Activated B cell treated with CpG ODN at 0.5 μM for 24 hours (primary cell): ENCODE measurements at regions not wholly inside any gene's neighbourhood (a gene's known extent, or its start where the extent isn't known, plus 50 kb on each side); places are given as distances from the start of the nearest gene placed in this dataset.
"Not testable (repeated sequence)": the region's sequence is repeated elsewhere in the genome, so short reads cannot be mapped to it uniquely, and the experiment has no call there.

Source experiments
- ATAC-seq: fragments of 200-7000 bp; cut with Tn5 transposase; one replicate; pipeline ENCODE4 v1.10.0; 2021; ENCODE audit warnings: low read depth, mild to moderate bottlenecking, moderate library complexity
- CTCF ChIA-PET: fragments of 350-600 bp; sonication (Branson Sonifier 250); formaldehyde crosslinking; loops from one replicate; lab custom pipeline; 2021; ENCODE audit warnings: antibody characterized with exemption; lab: Charles Lee
- POLR2A ChIA-PET: fragments of 350-600 bp; sonication (Branson Sonifier 250); formaldehyde crosslinking; loops from one replicate; lab custom pipeline; 2021; ENCODE audit warnings: antibody characterized with exemption; lab: Charles Lee
- DNase-seq: peaks from one replicate; pipeline ENCODE4 v3.0.0; 2022
- H3K27ac Mint-ChIP-seq: one replicate; pipeline ENCODE4 v1.8.0; 2020; ENCODE audit warnings: mixed read lengths
- H3K27me3 Mint-ChIP-seq: one replicate; pipeline ENCODE4 v1.8.0; 2021; ENCODE audit warnings: mixed read lengths
- H3K36me3 Mint-ChIP-seq: one replicate; pipeline ENCODE4 v1.8.0; 2021; ENCODE audit warnings: low read depth, mixed read lengths
- H3K4me1 Mint-ChIP-seq: one replicate; pipeline ENCODE4 v1.8.0; 2021; ENCODE audit warnings: mixed read lengths
- H3K4me3 Mint-ChIP-seq: one replicate; pipeline ENCODE4 v1.8.0; 2020; ENCODE audit warnings: mild to moderate bottlenecking, mixed read lengths
- H3K9me3 Mint-ChIP-seq: one replicate; pipeline ENCODE4 v1.8.0; 2020; ENCODE audit warnings: mixed read lengths
- intact Hi-C: fragments of 100-400 bp; cut with micrococcal nuclease; formaldehyde crosslinking; loops from one replicate; pipeline ENCODE4 v1.15.1; 2024
- TF ChIP-seq, protein P1 (sequence below): fragments of 200-600 bp; IDR thresholded peaks from one replicate; pipeline ENCODE4 v1.8.0; 2022; ENCODE audit warnings: antibody characterized with exemption, mild to moderate bottlenecking

DNA sequence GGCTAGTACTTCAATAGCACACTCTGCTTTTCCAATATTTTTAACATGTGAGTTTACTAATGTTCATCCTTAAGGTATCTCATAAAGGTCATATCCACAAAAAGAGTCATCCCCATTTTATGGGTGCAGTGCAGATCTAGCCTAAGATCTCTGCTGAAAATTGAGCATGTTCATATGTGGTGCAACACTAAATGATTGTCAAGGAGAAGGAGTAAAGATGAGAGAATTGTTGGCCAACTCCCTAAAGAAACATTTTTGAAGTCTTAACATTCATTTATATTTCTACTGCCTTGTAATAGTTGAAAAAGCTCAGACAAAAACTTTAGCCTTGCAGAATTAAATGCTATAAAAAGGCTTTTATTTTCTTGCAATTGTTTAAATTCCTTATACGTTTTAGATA lies 1159.6 kb downstream of the TBL1XR1 start:
- DNase-seq, result no peak
- H3K4me1 Mint-ChIP-seq, result no peaks in the 10 kb centered on the region
- TF ChIP-seq, protein P1, sequence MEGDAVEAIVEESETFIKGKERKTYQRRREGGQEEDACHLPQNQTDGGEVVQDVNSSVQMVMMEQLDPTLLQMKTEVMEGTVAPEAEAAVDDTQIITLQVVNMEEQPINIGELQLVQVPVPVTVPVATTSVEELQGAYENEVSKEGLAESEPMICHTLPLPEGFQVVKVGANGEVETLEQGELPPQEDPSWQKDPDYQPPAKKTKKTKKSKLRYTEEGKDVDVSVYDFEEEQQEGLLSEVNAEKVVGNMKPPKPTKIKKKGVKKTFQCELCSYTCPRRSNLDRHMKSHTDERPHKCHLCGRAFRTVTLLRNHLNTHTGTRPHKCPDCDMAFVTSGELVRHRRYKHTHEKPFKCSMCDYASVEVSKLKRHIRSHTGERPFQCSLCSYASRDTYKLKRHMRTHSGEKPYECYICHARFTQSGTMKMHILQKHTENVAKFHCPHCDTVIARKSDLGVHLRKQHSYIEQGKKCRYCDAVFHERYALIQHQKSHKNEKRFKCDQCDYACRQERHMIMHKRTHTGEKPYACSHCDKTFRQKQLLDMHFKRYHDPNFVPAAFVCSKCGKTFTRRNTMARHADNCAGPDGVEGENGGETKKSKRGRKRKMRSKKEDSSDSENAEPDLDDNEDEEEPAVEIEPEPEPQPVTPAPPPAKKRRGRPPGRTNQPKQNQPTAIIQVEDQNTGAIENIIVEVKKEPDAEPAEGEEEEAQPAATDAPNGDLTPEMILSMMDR, result no peak
- no peak for ATAC-seq
- intact Hi-C loops, result no loop called here
- peaks cover 15% of the 10 kb centered on the region for H3K9me3 Mint-ChIP-seq
- no peaks in the 10 kb centered on the region for H3K27me3 Mint-ChIP-seq
- ChIA-PET POLR2A (no interaction called here), CTCF (no interaction called here)
- no peak overlapping the region for H3K27ac Mint-ChIP-seq
- no peaks in the 10 kb centered on the region for H3K36me3 Mint-ChIP-seq
- no peak overlapping the region for H3K4me3 Mint-ChIP-seq

DNA sequence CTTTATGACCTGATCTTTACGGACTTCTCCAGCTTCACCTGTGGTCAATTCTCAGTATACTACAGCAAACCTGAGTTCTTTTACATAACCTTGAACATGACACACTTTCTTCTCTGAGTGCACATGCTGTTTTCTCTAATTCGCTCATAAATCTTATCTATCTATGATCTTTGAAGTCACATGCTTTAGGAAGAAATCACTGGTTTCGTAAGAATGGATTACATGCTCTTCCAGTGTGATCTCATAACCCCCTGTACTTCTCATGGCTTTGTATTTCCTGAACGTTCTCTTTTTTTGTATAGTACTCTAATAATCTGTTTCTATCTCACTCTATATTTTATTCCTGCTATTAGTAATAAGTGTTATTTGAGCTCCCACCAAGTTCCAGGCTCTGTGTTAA lies 1165.2 kb downstream of the TBL1XR1 start:
- no peaks in the 10 kb centered on the region for H3K36me3 Mint-ChIP-seq
- peaks cover 11% of the 10 kb centered on the region for H3K9me3 Mint-ChIP-seq
- no peak overlapping the region for H3K4me3 Mint-ChIP-seq
- H3K27me3 Mint-ChIP-seq, result no peaks in the 10 kb centered on the region
- intact Hi-C loops, result no loop called here
- H3K27ac Mint-ChIP-seq, result no peak overlapping the region
- TF ChIP-seq, protein P1, result no peak
- ChIA-PET CTCF (no interaction called here), POLR2A (no interaction called here)
- no peak for DNase-seq
- ATAC-seq, result no peak
- no peaks in the 10 kb centered on the region for H3K4me1 Mint-ChIP-seq

DNA sequence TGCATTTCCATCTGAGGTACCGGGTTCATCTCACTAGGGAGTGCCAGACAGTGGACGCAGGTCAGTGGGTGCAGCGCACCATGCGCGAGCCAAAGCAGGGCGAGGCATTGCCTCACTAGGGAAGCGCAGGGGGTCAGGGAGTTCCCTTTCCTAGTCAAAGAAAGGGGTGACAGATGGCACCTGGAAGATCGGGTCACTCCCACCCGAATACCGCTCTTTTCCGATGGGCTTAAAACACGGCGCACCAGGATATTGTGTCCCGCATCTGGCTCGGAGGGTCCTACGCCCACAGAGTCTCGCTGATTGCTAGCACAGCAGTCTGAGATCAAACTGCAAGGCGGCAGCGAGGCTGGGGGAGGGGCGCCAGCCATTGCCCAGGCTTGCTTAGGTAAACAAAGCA lies 1157.1 kb downstream of the NAALADL2 start:
- H3K4me3 Mint-ChIP-seq, ATAC-seq, H3K27ac Mint-ChIP-seq, intact Hi-C loops, CTCF ChIA-PET, DNase-seq, H3K4me1 Mint-ChIP-seq, H3K36me3 Mint-ChIP-seq, H3K27me3 Mint-ChIP-seq, H3K9me3 Mint-ChIP-seq, POLR2A ChIA-PET: not testable (repeated sequence)

DNA sequence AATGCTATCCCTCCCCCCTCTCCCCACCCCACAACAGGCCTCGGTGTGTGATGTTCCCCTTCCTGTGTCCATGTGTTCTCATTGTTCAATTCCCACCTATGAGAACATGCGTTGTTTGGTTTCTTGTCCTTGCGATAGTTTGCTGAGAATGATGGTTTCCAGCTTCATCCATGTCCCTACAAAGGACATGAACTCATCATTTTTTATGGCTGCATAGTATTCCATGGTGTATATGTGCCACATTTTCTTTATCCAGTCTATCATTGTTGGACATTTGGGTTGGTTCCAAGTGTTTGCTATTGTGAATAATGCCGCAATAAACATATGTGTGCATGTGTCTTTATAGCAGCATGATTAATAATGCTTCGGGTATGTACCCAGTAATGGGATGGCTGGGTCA lies 1156.1 kb downstream of the NAALADL2 start:
- H3K27me3 Mint-ChIP-seq, DNase-seq, POLR2A ChIA-PET, intact Hi-C loops, H3K4me3 Mint-ChIP-seq, H3K27ac Mint-ChIP-seq, H3K36me3 Mint-ChIP-seq, H3K9me3 Mint-ChIP-seq, ATAC-seq, H3K4me1 Mint-ChIP-seq, CTCF ChIA-PET: not testable (repeated sequence)

DNA sequence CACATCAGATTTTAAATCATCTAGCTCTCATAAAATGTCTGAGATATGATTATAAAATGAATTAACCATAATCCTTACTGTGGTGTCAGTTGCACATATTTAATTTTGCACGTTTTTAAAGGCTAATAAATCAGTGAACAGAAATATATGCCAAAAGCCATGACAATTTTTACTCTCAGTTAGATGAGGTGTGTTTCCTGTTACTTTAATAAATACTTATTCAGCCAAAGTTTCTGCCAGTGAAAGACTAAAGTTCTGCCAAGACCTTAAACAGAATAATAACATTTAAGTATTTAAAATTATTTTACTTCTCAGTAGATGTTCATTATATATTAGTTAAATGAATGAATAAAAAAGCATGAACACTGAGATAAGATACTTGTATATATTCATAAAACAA lies 1150.1 kb downstream of the NAALADL2 start:
- H3K27ac Mint-ChIP-seq, result no peak overlapping the region
- no peak for ATAC-seq
- H3K4me1 Mint-ChIP-seq, result no peaks in the 10 kb centered on the region
- no peak for DNase-seq
- H3K36me3 Mint-ChIP-seq, result no peaks in the 10 kb centered on the region
- POLR2A ChIA-PET, result no interaction called here
- H3K4me3 Mint-ChIP-seq, result no peak overlapping the region
- CTCF ChIA-PET, result no interaction called here
- H3K27me3 Mint-ChIP-seq, result no peaks in the 10 kb centered on the region
- peaks cover 4% of the 10 kb centered on the region for H3K9me3 Mint-ChIP-seq
- intact Hi-C loops, result no loop called here
- TF ChIP-seq, protein P1, result no peak

DNA sequence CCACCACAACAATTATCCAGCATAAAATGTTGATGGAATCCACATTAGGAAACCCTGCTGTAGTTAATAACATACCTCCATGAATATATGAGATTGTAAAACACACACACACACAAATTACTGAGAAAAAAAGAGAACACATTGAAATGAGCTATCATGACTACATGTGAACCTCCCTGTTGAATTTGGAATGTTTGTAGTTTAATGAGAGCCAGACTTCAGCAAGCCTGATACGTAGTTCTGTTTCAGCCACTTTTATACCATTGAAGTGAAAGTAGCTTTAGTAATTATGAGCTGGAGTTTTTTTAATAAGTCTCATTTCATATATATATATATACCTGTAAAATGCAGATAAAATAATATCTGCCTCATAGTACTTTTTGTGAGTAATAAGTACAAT lies 1146.4 kb downstream of the NAALADL2 start:
- ChIA-PET CTCF (no interaction called here), POLR2A (no interaction called here)
- TF ChIP-seq, protein P1, result no peak
- Mint-ChIP-seq H3K27me3 (no peaks in the 10 kb centered on the region), H3K4me3 (no peak overlapping the region), H3K27ac (no peak overlapping the region), H3K9me3 (no peaks in the 10 kb centered on the region), H3K4me1 (no peaks in the 10 kb centered on the region), H3K36me3 (no peaks in the 10 kb centered on the region)
- ATAC-seq (no peak), DNase-seq (no peak)
- intact Hi-C loops, result no loop called here
